Kidney capillary endothelial cell (primary cell): ENCODE measurements at regions not wholly inside any gene's neighbourhood (a gene's known extent, or its start where the extent isn't known, plus 50 kb on each side); places are given as distances from the start of the nearest gene placed in this dataset.

Experiments used
- DNase-seq: peaks from one replicate; pipeline ENCODE4 v3.0.0-alpha.2; 2018; ENCODE audit warnings: low spot score

- DNase-seq, result no peak
Observed at GRCh38 chr3:16658004-16658924, 53.0 kb upstream of the DAZL start.

- DNase-seq, result no peak
Observed at GRCh38 chr3:16658925-16659793, 53.9 kb upstream of the DAZL start.

- DNase-seq, result no peak
Observed at GRCh38 chr3:16663854-16664712, 58.9 kb upstream of the DAZL start.

GRCh38 chr3:16665282-16665741 lies 60.1 kb upstream of the DAZL start:
- peak; percentile 79 for DNase-seq

GRCh38 chr3:16666206-16666605 lies 61.0 kb upstream of the DAZL start:
- DNase-seq, result no peak

- no peak for DNase-seq
Observed at GRCh38 chr3:16667633-16668032, 62.4 kb upstream of the DAZL start.

- no peak for DNase-seq
Observed at GRCh38 chr3:16668776-16669545, 63.7 kb upstream of the DAZL start.

- DNase-seq, result no peak
Observed at GRCh38 chr3:16670191-16670590, 65.0 kb upstream of the DAZL start.

GRCh38 chr3:16671690-16672089 lies 66.5 kb upstream of the DAZL start:
- DNase-seq, result no peak

GRCh38 chr3:16673530-16673929 lies 68.3 kb upstream of the DAZL start:
- DNase-seq, result no peak

GRCh38 chr3:16675805-16676204 lies 70.6 kb upstream of the DAZL start:
- DNase-seq, result no peak

GRCh38 chr3:16686679-16687078 lies 81.5 kb upstream of the DAZL start:
- no peak for DNase-seq

- DNase-seq, result no peak
Observed at GRCh38 chr3:16687221-16687620, 82.0 kb upstream of the DAZL start.

- no peak for DNase-seq
Observed at GRCh38 chr3:16692486-16693344, 87.5 kb upstream of the DAZL start.

- no peak for DNase-seq
Observed at GRCh38 chr3:16693820-16694219, 88.6 kb upstream of the DAZL start.

- no peak for DNase-seq
Observed at GRCh38 chr3:16695710-16696109, 90.5 kb upstream of the DAZL start.

- no peak for DNase-seq
Observed at GRCh38 chr3:16697443-16698147, 92.4 kb upstream of the DAZL start.

GRCh38 chr3:16700651-16701050 lies 95.4 kb upstream of the DAZL start:
- DNase-seq, result no peak

- DNase-seq, result no peak
Observed at GRCh38 chr3:16704941-16705340, 99.7 kb upstream of the DAZL start.

- no peak for DNase-seq
Observed at GRCh38 chr3:16707260-16707659, 102.0 kb upstream of the DAZL start.
